Brain pericyte (primary cell): ENCODE measurements at regions not wholly inside any gene's neighbourhood (a gene's known extent, or its start where the extent isn't known, plus 50 kb on each side); places are given as distances from the start of the nearest gene placed in this dataset.

Experiments
- DNase-seq: peaks from one replicate; pipeline ENCODE4 v3.0.0-alpha.2; 2012; ENCODE audit warnings: low read depth, low spot score

DNA sequence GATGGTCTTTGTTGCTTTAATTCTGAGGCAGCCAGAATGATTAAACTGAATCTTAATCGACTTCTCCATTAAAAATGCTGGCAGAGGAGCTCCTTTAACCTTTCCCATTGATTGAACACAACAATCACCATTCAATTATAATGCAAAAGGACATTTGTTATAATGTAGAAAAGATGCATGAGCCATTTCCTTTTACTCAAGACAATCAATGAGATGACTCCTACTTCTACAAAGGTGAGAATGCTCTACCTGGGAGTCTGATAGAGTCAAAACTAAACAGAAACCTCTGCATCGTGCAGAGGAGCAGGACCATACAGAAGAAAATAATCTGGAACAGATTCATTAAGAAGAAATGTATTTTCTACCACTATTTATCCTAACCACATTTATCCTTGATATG is 253.6 kb upstream of the DACH1 start:
- no peak for DNase-seq

GRCh38 chr13:72113931-72114330 is 246.9 kb upstream of the DACH1 start:
- no peak for DNase-seq

DNA sequence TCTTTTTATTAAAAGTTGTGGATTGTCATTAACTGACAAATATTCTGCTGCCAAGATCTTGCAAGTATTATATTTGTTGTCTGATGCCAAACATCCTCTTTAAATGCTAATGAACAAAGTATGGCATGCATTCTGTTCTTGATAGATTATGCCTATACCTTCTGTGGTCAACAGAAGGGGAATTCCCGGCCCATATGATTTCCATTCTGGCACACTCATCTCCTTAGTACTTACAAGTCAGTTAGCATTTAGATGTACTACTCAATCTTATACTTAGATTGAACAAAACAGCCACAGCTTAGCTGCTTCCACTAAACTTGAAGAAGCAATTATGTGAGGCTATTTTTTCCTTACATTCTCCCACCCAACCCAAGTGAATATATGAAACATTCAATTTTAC is 246.1 kb upstream of the DACH1 start:
- DNase-seq: no peak

DNA sequence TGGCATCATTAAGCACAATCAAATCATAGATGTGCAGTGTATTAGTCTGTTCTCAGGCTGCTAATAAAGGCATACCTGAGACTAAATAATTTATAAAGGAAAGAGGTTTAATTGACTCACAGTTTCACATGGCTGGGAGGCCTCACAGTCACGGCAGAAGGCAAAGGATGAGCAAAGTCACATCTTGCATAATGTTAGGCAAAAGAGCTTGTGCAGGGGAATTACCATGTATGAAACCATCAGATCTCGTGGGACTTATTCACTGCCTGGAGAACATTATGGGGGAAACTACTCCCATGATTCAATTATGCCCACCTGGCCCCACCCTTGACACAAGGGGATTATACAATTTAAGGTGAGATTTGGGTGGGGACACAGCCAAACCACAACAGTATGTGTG is 245.2 kb upstream of the DACH1 start:
- no peak for DNase-seq

- no peak for DNase-seq
Observed at GRCh38 chr13:72109863-72110262, 242.9 kb upstream of the DACH1 start.

GRCh38 chr13:72104656-72105180 is 237.7 kb upstream of the DACH1 start:
- no peak for DNase-seq

- DNase-seq: no peak
Observed at GRCh38 chr13:72101768-72102400, 234.9 kb upstream of the DACH1 start.

GRCh38 chr13:72100339-72100738 is 233.3 kb upstream of the DACH1 start:
- no peak for DNase-seq

- DNase-seq: no peak
Observed at GRCh38 chr13:72097568-72097967, 230.6 kb upstream of the DACH1 start.

DNA sequence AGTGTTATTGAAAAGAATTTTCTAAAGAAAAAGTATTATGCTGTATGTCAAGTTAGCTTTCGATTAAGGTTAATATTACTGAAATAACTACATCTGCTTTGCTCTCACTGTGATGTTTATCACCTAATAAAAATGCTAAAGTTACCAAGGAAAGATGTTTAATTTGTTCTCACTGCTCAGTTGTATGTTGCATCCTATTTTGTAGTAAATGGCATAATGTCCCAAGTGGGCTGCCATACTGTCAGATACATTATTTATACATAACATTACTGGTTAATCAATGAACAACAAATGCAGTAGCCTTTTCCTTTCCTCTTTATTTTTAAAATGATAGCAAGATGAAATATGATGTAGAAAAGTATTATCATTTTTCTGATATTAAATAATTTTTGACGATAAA is 226.3 kb upstream of the DACH1 start:
- no peak for DNase-seq

DNA sequence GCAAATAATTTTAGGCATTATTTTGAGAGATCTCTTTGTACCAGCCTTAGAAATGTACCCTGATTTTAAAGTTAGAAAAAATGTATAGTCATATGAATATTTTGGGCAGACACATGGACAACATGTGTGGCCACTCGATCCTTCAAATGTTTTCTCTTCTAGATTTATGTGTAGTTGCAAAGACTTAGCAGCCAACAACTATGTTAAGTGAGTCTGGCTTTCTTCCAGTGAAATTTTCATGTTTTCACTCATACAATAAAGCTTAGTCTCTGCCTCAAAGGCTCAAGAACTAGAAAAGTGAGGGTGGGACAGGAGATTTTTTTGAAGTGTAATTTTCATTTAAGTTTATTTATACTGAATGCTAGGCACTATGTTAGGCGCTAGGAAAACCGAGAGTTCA is 207.7 kb upstream of the DACH1 start:
- no peak for DNase-seq

GRCh38 chr13:72072261-72072660 is 205.3 kb upstream of the DACH1 start:
- DNase-seq: no peak

- DNase-seq: no peak
Observed at GRCh38 chr13:72071713-72072112, 204.7 kb upstream of the DACH1 start.

DNA sequence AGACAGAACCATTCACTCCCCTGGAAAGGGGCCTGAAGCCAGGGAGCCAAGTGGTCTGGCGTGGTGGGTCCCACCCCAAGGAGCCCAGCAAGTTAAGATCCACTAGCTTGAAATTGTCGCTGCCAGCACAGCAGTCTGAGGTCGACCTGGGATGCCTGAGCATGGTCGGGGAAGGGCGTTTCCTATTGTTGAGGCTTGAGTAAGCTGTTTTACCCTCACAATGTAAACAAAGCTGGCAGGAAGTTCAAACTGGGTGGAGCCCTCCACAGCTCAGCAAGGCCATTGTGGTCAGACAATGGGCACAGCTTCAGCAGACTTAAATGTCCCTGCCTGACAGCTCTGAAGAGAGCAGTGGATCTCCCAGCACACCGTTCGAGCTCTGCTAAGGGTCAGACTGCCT is 195.6 kb upstream of the DACH1 start:
- no peak for DNase-seq

DNA sequence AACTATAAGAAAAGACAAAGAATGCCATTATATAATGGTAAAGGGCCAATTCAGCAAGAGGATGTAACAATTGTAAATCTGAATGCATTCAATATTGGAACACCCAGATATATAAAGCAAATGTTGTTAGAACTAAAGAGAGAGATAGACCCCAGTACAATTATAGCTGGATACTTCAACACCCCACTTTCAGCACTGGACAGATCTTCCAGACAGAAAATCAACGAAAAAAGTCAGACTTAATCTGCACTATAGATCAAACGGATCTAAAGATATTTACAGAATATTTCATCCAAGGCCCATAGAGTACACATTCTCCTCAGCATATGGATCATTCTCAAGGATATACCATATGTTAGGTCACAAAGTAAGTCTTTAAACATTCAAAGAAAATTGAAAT is 194.6 kb upstream of the DACH1 start:
- no peak for DNase-seq

- no peak for DNase-seq
Observed at GRCh38 chr13:72050251-72050650, 183.2 kb upstream of the DACH1 start.

- DNase-seq: no peak
Observed at GRCh38 chr13:72043366-72043765, 176.4 kb upstream of the DACH1 start.

- no peak for DNase-seq
Observed at GRCh38 chr13:72041165-72041564, 174.2 kb upstream of the DACH1 start.

GRCh38 chr13:72039126-72039525 is 172.1 kb upstream of the DACH1 start:
- no peak for DNase-seq

- no peak for DNase-seq
Observed at GRCh38 chr13:72029981-72030380, 163.0 kb upstream of the DACH1 start.

- no peak for DNase-seq
Observed at GRCh38 chr13:72025836-72026235, 158.8 kb upstream of the DACH1 start.

- no peak for DNase-seq
Observed at GRCh38 chr13:72023895-72024294, 156.9 kb upstream of the DACH1 start.

GRCh38 chr13:72005455-72005854 is 138.5 kb upstream of the DACH1 start:
- no peak for DNase-seq

GRCh38 chr13:72004784-72005374 is 137.9 kb upstream of the DACH1 start:
- DNase-seq: peak; percentile 70
